NOMO-1 treated with dmso at 0.1 percent for 144 hours (cell line): ENCODE measurements at regions not wholly inside any gene's neighbourhood (a gene's known extent, or its start where the extent isn't known, plus 50 kb on each side); places are given as distances from the start of the nearest gene placed in this dataset.

Experiments used
- DNase-seq: peaks from one replicate; lab custom pipeline; 2025; ENCODE audit not compliant: unreplicated experiment; lab: John Stamatoyannopoulos, UW

DNA sequence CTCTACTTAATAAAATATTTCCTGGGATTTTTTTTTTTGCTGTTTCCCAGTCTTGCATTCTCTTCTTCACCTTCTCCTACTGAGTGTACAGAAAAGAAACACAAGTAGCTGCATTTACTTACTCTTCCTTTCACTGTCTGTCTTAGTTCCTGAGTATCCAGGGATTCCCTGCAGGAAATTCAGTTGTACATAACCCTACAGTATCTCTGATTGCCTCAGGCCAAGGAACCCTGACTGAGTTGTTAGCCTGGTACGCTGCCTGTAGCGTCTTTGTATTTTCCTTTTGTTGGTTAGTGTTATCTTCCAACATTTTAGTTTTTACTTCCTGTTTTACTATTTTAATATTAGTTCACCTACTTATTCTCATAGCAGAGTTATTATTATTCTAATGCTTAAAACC is 142.5 kb upstream of the ROBO1 start:
- no peak for DNase-seq

DNA sequence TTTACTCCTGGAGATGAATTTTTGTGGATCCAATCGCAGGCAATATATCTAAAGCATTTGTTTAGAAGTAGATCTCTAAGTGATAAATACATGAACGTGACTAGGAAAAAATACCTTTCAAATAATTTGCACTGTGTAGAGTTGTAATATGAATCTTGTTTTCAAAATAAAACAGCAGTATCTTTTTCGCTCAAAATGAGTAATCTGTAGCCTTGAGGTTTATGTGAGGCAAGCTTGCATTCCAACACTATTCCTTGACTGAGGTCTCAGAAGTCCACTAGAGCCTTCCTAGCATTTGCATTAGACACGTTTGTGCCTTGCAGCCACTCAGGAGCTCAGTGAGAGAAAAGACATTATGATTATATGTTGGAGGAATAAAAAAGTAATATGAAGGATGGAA is 138.3 kb upstream of the ROBO1 start:
- DNase-seq = no peak

DNA sequence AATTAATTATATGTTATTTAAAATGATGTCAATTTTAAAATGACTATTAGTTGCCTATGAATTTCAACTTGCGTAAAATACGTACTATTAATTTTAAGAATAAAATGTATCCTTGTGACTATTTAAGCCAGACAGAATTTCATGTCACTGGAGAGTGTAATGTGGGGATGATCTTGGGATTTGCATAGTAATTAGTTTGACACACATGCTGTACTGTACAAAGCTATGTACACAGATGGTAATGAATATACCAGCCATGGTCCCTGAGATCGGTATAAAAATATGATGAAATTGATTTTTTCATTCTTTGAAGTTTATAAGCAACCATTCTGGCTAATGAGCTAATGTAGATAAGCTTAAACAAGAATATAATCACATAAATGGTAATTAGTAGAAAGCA is 134.4 kb upstream of the ROBO1 start:
- no peak for DNase-seq

DNA sequence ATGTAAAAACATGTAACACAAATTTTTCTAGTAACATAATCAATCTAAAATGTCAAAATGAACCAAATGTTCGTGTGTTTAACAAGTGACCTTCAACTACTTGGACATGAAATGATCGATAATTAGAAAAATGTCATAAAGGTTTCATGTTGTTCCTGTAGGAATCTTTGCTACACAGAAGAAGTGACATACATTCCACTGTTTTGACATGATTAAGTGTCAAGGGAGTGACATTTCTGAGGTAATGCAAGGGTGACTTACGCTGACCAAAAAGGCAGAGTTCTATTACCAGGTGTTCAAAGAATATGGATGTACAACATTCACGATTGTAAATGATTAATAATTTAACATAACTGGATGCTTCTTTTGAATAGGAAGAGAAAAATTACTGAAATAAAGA is 131.1 kb upstream of the ROBO1 start:
- DNase-seq = no peak

DNA sequence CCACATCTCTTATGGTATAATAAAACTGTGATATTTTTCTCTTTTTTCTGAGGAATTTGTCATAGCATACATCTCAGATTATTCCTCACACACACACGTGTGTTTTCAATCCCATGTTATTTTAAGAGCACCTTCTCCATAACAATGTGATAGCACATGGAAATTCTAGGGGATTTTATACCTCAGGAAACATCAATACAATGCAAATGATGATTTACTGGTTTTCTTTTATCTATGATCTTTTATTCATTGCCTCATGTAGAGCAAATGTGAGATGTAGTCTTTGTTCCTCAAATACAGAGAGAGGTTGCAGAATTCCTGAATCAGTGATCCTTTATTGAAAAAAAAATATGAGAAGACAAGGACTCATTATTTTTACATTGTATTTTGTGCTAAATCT is 128.3 kb upstream of the ROBO1 start:
- DNase-seq = no peak

DNA sequence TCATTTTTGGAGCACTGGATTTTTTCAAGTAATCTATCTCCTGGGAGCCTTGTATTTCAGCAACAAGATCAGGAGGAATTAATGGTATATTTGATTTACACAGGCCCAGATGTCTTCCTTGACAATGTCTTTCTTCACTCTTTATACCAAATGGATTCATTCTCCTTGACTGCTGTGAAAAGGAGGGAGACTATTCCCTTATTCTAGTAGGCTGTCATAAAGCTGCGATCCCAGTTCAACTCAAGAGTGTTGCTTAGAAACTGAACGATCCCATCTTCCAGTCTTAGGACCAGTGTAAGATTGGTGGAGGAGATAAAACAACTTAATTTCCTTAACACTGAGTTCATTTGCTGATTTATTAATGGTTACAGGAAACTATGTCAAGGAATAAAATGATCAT is 119.4 kb upstream of the ROBO1 start:
- no peak for DNase-seq

DNA sequence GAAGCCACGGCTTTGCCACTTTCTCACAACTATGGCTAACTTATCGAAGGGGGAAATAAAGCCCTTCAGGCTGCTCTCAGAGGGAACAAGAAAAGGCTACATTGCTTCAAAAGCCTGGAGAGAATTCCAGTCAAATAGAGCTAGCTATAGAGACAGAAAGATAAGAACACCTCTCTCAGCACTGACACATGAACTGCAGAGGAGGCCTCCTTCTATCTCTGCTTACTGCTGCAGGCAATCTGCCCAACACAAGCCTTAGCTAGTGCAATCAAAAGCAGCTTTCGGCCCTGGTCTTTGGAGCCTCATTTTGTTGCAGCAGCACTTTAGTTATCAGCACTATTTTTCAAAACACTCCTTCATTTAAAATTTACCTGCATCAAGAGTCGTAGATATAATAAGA is 118.4 kb upstream of the ROBO1 start:
- no peak for DNase-seq

DNA sequence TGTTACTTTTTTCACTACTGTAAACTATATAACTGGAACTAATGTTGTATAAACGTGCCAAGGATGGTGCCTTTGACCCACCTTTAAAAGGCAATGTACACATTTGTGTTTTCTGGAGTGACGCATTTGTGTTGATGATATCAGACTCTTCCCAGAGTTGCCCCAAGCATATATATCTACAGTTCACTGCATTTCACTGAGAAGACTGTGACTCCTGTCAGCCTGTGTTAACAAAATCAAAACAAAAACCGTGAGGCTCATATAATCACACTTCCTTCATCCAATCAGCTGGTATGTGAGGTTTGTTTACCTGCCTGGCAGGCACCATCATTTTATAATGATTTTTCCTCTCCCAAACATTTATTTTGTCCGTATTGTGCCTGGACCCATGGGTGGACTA is 117.6 kb upstream of the ROBO1 start:
- no peak for DNase-seq

DNA sequence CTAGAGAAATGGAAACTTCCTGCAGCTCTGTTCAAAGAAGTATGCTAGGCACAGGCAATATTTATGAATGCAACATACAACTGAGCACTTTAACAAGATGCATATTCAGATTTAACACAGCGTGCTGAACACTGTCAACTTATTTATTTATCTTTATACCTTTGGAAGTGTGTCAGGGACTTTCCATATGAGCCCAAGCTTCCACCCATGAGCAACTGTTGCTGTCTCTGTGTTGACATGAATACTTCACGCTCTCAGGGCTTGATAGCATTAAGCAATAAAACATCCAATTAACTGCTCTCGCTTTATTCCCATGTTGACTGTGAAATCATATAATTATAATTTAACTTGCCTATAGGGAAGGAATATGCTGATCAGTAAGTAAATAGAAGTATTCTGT is 116.6 kb upstream of the ROBO1 start:
- DNase-seq = no peak

DNA sequence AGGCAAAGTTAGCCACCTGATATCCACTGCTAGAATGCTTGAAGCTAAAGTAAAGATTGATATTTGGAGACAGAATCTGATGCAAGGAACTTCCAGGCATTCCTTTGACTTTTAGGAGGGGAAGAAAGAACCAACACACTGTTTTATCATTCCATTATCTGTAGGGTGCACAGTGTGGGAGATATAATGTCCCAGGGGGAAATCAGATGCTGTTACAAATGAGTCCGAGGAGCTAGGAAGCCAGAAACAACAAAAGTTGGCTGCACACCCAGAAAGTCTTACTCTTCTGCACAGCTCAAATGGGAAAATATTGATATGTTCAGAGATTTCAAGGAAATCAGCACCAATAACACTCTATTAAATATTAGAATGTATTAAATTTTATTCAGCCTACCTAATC is 113.6 kb upstream of the ROBO1 start:
- DNase-seq = no peak

DNA sequence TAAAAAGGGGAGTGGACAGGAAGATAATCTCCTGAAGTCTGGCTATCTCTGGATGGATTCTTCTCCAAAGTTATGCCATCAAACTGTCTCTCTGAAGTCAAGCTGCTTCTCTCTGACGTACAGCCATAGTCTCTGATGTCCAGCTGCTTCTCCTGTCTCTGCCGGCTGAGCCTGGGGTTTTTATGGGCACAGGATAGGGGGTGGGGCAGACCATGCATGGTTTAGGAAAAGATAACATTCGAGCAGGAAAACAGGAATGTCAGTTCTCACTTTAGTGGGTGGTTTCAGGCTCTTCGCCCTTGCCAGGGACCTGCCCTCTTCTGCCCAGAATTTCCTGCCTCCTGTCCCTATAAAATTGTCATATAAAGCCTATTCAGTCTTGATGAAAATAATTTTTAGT is 110.9 kb upstream of the ROBO1 start:
- no peak for DNase-seq

DNA sequence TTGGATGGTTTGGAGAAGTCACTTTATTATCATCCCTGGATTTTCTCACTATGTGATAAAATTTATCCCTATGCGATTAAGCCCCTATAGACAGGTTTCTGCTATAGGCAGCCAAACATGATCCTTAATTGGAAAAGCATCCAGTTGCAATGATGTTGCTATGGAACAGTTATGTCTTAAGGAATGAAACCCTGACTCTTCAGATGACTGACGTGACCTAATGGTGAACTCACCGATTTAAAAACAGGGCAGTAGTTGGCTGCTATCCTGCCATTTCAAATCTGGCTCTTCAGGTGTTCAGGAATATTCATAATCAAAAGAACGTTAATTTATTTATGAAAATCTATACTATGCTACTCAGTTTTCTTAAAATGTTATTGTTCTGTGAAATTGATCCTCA is 106.8 kb upstream of the ROBO1 start:
- no peak for DNase-seq

DNA sequence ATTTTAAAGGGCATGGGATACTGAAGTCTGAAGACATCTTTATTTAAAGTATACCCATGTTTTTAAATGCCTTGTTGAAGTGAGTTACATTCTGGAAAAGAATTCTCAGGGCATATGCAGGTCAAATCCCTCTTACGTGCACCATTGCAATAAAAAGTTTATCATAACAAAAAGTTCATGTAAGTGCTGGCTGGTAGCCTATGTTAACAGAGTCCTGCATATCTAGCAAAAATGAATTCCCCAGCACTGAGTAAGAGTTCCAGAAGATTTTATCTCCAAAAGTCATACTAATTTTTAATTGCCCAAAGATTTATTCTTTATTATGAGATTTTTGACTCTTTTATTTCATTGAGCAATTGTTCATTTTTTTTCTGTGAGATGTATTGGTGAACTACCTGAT is 104.7 kb upstream of the ROBO1 start:
- DNase-seq = no peak

DNA sequence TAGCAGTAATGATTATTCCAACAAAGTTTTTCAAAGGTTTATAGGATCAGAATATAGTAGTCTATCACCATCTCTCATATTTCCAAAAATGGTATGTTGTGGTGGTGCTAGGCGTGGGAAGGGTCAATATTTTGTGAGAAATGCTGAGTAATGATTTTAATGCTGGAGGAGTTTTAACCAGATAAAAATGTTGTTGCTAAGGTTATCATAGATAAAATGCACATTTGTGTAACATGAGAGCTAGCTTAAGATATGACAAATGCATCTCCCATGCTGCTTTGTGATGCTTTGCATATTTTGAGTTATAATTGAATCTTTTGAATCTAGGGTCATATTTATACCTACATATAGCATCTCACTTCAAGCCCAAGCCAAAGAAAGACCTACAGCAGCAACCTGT is 103.9 kb upstream of the ROBO1 start:
- DNase-seq = no peak

DNA sequence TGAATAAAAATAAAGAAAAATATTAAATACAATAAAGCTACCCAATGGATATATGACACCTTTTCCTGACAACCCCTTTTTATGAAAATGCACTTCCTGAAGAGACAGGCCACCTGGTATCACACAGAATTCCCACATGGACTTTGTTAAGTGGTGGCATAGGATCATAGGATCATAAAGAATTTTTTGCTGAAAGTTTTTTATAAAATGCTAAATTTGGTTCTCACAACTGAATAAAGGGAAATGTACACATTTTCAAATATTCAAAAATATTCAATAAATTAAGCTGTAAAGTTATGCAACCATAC is 102.5 kb upstream of the ROBO1 start:
- DNase-seq = no peak

DNA sequence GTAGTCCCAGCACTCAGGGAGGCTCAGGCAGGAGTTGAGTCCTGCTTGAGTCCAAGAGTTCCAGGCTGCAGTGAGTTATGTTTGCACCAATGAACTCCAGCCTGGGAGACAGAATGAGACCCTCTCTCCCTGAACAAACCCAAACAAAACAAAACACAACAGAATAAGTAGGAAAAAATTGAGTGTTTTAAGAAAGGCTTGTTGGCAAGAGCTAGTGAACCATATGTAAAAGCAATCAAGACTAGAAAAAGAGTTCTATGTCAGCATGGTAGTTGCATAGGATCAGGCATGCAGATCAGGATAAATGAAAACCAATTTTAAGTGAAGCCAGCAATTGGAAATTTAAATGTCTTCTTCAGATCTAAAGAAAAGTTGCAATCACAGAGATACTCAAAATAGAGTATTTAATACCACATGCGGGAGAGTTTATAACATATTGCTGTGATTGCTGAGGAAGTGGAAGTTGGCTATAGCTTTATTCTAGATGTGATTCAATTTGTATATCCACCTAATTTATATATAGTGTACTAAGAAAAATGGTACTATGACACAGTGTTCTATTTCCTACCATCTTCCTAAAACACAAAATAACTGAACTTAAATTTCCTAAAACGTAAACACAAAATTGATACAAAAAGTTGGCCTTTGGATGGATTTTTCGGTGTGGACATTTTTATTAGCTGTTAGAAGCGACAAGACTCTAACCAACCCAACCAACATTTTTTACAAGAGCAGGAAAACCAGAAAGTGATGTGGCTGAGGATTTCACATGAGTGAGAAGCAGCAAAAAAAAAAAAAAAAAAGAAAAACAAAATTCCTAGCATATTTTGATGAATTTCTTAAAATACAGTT is 101.9 kb upstream of the ROBO1 start:
- DNase-seq = no peak

DNA sequence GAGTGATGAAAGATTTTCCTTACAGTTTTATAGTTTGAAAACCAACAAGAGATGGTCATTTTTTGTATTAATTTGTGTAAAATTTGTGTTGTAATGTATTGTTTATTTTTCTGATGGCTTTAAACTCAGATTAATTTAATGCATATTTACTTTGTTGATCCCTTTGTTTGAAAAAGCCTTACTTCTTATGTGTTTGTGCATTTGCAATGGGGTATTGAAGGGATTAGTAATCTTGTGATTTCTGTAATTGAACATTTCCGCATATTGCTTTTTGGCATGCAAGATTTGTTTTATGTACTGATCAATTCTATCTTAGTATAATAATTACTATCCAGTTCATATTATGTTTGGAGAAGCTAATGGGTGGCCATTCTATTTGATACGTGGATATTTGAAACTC is 98.4 kb upstream of the ROBO1 start:
- DNase-seq = no peak

DNA sequence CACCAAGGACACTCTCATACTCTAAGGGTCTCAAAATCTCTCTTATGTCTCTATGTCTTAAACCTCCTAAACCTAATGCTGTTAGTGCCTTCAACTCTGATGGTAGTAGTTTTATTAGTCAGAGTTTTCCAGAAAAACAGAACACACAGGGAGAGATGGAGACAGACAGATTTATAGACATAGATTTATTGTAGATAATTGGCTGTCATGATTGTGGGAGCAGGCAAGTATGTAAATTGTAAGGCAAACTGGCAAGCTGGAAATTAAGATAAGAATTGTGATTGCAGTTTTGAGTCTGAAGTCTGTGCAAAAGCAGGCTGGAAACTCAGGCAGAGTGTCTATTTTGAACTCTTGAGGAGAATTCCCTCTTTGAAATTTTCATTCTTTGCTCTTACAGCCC is 96.3 kb upstream of the ROBO1 start:
- no peak for DNase-seq

DNA sequence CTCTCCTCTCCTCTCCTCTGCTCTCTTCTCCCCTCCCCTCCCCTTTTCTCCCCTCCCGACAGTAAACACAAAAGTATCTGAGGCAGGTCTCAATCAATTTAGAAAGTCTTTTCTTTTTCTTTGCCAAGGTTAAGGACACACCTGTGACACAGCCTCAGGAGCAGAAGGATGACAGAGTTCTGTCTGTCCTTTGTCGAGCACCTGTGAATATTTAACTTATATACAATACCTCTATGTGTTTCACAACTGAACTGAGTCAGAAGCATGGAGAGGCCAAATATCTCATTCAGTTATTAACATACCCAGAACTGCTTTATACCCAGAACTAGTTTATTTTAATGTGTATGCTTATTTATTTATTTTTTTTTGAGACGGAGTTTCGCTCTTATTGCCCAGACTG is 81.1 kb upstream of the ROBO1 start:
- no peak for DNase-seq

DNA sequence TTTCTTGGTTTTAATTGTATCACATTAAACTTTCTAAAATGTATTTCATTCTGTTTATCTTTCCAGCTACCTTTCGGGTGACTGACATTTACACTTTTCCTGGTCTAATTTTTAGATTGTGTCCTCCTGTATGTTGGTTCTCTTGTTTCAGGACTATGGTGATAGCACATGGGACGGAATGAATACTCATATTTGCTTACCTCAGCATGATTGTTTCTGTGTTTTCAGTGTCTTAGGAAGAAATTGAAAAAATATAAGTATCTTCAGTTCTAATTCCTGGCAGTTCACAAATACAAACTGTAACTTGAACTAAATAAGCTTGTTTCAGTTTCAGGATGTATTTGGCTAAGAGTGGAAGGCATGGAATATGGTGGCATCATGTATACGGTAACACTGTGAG is 80.1 kb upstream of the ROBO1 start:
- no peak for DNase-seq

DNA sequence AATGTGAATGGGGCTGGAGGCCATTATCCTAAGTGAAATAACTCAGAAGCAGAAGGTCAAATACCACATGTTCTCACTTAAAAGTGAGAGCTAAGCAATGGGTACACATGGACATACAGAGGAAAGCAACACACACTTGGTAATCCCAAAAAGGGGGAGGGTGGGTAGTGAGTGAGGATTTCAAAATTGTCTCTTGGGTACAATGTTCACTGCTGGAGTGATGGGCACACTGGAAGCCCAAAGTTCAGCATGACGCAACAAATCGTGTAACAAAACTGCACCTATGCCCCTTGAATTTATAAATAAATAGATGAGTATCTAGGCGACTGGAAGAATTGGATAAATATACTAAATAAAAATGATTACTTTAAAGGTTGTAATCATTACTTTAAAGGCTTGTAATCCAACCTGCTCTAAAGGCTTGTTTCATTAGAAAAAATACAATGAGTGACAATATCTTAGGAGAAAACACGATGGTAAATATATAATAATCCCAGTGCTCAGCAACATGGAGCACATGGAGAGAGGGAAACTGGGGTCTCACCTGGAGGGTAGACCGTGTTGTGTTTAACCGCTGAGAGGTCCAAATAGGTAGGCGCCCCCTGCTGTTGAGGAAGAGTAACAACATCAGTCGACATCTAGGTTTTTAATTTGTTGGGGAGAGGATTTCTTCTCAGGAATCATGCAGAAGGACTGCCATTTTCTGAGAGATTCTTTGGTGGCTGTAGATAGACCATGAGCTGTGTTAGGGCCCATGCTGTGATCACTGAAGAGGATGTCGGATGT is 78.5 kb upstream of the ROBO1 start:
- DNase-seq = no peak

DNA sequence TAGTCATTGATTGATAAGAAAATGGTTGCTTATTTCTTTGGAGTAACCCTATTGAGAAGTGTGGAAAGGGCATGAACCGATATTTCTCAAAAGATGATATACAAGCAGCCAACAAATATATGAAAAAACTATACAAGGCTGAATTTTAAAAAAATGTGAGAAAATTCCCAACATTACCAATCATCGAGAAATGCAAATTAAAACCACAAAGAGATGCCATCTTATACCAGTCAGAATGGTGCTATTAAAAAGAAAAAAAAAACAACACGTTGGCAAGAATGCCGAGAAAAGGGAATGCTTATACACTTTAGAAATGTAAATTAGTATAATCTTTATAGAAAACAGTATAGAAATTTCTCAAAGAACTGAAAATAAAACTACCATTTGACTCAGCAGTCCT is 77.7 kb upstream of the ROBO1 start:
- DNase-seq = no peak

DNA sequence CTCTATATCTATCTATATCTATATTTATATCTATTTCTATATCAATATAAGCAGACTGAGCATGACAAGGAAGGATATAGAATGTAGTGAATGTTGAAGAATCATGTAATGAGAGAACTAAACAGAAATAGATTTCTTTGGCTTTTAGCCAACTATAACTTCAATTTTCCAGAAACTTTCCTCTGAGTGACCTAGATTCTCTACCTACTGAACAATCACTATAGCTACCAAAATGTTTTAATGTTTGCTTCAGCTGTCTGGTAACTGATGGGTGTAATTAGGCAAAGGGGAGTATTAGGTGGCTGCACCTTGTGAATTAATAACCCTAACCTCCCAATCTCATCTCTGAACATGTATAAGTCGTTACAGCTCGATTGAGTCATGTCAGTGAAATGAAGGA is 76.4 kb upstream of the ROBO1 start:
- DNase-seq = no peak
